ENCODE measurements at regions not wholly inside any gene's neighbourhood (a gene's known extent, or its start where the extent isn't known, plus 50 kb on each side); places are given as distances from the start of the nearest gene placed in this dataset.
"Not testable (repeated sequence)": the region's sequence is repeated elsewhere in the genome, so short reads cannot be mapped to it uniquely, and the experiment has no call there.

DNA sequence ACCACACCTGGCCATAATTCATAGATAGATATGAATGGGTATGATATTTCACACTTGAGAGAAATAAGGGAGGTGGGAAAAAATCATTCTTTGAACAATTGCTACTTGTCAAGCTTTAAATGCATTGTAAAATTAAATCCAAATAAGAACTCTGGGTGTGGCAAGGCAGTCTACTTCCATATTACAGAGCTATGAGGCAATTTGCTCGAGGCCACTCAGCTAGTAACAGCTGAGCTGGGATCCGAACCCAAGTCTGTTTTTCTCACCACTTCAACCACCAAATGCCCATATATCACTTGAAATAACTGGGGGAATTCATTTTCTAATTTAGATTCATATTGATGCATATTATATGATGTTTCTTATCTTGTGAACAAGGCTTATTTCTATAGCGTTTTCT, 482.2 kb upstream of the ADAMTS9 start:
- DNase-seq, result no peak

DNA sequence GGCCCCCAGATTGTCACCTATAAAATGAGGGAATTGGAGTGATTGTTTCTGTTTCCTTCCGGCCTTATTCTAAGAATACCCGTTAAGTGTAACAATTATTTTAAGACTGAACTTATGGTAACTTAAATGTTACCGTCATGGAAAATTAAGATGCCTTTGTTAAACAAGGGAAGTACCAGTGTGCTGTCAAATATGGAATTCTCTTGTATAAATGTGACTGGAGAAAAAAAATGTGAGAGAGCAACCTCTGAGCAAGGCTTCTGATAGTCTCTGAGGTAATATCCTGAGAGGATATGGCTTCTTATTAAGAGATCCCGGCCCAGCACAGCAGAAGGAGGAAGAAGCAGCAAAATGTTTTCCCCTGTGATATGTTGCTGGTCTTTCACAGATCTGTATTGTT, 480.7 kb upstream of the ADAMTS9 start:
- no peak for DNase-seq

DNA sequence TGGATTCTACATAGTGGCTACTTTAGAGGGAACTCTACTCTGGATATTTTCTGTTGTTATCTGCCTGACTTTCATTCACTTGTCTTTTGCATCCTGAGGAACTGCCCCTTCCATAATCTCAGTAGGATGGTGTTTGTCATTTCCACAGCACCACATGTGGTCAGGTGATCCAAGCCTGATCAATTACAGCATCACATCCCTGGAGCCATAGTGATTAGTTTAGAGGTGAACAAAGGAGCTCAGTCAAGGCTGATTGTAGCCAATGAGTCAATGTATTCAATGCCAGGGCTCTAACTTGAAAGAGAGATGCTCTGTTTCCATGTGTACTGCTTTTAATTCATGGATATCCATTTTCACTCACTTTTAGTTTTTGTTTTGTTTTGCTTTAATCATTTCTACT, 478.7 kb upstream of the ADAMTS9 start:
- DNase-seq, result no peak

DNA sequence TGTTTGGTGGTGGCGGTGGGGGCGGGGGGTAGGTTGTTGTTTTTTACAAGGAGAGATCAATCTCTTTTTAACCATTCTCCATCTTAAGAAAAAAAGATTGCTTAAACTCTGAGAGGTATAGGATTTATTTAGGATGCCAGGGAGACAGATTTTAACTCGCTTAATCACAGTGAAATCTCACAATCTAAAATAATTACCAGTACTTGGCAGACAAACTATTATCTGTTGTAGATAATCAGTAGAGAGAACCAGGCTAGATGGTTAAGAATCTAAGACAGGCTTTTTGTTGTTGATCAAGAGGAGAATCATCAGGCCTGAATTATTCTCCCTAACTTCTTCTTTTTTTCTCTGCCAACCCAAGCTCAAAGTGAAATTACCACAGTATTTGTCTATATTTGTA, 470.2 kb upstream of the ADAMTS9 start:
- DNase-seq, result no peak

DNA sequence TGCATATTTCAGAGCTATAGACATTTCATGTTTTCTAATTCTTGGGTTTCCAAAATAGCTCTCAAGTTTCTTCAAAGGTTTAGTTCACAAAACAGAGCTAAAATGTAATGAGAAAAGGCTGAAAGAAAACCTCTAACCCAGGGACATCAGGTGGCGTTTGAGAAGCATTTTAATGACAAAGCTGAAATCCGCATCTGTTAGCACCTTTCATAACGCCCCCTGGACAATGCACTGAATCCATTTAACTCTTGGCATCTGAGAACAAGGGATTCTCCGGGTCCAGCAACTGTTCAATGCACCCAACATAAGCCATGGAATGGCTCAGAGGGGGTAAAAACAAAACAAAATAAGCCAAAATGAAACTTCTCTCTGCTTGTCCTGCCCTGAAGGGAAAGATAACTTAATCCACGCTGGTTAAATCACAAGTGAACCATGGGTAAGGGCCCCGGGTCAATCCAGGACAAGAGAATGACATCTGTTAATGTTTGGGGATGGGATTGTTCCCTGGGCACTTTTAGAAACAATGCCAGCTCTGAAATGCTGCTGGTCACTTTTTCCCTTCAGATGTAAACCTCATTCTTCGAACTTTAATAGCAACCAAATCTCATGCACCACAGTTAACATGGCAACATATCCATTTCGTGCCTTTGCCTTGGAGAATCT, 466.2 kb upstream of the ADAMTS9 start:
- no peak for DNase-seq

DNA sequence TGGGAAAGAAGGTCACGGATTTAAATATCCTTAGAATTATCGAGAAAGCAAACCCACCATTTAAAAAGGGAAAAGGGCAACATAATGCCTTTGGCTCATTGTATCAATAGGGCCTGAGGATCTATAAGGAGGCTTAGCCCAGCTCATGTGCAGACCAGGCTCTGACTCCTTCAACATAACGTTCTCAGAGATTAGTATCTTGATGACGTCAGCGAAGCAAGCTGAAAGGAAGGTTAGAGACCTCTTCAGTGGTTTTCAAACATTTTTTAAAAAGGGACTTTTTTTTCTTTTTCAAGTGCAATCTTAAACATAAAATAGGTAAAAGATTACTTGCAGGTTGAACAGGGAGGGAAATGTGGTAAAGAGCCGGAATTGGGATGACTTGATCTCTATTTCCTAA, 463.9 kb upstream of the ADAMTS9 start:
- no peak for DNase-seq

DNA sequence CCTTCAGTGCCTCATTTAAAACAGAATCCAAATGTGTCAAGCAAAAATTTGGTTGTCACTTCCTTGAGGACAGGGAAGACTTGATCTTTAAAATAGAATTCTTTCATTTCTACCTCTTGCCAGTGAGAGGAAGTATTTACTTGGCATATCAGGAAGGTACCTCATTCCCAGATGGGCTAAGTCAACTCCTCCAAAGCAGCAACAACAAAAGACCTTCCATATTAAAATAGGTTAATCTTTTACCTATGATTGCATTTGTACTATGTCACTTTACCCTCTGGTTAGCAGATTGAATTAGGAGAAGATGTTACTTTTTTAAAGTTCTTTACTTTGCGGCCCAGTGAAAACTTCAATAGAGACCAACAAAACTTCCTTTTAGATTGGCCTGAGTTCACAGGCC, 462.1 kb upstream of the ADAMTS9 start:
- DNase-seq, result no peak

DNA sequence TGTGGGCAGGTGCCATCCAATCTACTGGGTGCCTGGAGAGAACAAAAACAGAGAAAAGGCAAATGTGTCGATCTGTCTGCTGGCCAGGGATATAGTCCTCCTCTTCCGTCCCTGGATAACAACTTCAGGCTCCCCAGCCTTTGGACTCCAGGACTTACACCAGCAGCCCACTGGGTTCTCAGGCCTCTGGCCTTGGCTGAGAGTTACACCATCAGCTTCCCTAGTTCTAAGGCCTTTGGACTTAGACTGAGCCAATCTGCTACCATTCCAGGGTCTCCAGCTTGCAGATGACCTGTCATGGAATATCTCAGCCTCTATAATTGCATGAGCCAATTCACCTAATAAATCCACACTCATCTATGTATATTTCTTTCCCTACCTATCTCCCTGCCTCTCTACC, 460.9 kb upstream of the ADAMTS9 start:
- DNase-seq, result no peak

DNA sequence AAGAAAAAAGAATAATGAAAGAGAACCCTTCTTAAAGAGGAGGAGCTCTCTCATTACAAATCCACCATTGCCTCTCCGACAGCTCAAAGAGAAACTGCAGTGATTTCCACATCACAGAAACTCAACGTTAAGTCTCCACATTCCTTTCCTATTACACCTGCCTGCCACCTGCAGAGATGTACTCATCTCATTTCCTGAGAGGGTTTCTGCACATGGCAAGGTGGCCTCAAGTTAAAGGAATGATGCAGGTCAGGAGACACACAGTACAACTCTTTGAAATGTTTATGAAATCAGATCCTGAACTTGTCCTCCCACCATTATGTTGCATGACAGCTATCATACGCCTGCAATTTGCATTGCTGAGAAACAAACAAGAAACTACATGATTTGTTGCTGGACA, 458.4 kb upstream of the ADAMTS9 start:
- DNase-seq, result no peak

DNA sequence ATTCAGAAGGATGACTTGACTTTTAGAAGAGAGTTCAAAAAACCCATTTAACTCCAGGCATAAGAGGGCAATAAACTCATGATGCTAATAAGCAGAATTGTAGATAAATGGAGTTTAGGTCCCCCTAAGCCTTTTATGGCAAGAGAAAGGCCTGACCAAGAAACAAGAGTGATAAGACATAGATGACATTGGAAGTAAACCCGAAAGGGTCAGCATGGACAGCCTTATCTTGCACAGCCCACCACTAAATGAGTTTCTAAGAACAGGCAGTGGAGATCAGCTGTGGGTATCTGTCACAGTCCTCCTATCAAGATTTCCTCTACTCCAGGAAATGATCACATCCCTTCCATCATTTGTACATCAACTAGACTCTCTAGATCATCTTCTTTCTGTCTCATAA, 457.9 kb upstream of the ADAMTS9 start:
- no peak for DNase-seq

DNA sequence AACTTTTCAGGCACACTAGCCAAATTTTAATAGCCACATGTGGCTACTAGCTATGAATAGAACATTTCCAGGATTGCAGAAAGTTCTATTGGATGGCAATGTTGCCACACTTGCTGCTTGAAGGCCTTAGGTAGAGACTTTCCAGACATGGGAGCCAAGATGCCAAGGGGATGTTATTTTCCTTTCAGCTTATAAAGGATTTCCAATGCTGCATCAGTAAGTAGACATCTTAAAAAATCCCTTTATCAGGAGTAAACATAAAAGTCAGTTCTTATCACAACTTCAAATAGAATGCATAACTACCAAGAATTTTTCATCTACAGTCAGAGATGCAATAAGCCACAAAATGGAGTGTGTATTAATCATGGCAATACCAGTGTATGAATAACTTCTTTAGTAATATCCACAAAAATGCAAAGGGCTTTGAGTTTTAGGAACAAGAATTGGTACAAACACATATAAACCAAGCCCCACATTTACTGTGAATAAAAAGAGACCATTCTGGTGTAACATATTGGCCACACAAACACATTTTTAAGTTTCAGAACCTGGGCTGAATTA, 457.1 kb upstream of the ADAMTS9 start:
- DNase-seq, result no peak

DNA sequence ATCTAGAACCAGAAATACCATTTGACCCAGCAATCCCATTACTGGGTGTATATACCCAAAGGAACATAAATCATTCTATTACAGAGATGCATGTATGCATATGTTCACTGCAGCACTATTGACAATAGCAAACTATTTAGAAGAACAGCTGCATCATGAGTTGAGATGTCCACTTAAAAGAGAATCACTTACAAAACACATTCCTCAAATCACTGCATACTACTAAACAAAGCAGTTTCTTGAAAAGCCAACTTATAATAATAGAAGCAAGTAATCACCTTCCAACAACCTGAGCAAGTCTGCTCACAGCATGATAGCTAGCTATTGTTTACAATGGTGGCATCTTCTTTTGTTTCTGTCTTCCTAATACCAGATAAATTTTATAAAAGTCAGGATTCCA, 454.7 kb upstream of the ADAMTS9 start:
- DNase-seq, result no peak

DNA sequence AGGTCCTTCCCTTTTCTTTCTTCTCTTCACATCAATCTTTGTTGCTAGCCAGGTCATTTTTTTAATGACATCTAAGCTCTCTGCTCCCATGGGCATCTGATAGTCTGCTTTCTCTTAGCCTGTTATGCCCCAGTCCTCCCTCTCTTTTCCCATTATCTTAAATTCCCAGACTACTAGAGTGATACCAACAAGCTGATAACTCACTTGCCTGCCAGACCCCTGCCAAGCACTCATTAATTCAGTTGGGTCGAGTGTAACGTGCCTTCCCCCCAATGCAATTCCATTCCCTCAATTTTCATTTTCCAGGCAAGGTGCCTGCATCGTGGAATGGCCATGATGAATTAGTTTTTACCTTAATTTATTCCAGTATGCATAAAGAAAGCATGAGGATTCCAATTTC, 450.8 kb upstream of the ADAMTS9 start:
- no peak for DNase-seq

DNA sequence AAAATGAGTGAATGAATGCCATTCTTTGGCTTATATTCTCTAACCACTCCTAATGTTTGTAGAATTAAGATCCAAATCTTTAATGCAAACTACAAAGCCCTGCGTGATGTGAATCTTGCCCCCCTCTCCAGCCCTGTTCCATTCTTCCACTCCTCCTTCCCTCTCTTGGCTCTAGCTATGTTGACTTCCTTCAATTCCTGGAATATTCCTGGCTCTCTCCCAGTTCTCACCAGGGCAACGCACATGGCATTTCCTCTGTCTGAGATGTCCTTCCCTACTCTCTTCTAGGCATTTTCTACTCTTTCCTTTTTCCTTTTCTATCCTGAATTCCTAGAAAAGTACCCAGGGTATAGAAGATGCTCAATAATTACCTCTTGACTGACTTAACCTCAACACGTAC, 446.0 kb upstream of the ADAMTS9 start:
- DNase-seq, result not testable (repeated sequence)

DNA sequence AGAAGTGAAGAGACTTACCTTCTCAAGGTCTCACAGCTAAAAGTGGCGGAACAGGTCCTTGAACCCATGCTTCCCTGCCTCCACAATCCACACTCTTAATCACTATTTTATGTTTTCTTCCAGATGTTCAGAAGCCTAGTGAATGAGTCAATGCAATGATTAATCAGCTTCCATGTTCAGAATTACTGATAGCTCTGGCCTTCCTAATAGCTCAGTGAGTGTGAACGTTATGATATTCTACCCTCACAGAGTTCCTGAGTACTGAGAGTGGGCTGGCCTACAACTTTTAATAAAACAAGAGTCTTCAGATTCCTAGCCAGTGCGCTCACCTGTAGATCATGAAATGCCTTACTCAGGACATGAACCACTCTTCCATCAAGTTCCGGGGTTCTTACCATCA, 443.0 kb upstream of the ADAMTS9 start:
- DNase-seq, result no peak

DNA sequence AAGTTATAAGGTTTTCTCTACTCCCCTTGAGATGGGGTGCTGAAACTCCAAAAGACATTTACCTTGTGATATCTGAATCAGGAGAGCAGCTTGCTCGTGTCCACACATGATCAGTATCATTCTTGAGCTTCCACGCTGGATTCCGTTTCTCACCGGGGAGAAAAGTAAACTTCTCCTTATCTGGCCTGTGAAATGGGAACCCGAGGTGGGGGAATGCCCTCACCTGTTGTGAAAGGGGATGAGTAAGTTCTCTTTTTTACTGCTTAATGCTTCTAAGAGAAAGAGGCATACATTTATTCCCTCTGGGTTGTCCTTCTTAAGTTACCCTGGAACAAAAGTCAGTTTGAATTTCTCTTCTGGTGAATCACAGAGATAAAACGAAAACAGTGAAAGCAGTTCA, 440.5 kb upstream of the ADAMTS9 start:
- no peak for DNase-seq

DNA sequence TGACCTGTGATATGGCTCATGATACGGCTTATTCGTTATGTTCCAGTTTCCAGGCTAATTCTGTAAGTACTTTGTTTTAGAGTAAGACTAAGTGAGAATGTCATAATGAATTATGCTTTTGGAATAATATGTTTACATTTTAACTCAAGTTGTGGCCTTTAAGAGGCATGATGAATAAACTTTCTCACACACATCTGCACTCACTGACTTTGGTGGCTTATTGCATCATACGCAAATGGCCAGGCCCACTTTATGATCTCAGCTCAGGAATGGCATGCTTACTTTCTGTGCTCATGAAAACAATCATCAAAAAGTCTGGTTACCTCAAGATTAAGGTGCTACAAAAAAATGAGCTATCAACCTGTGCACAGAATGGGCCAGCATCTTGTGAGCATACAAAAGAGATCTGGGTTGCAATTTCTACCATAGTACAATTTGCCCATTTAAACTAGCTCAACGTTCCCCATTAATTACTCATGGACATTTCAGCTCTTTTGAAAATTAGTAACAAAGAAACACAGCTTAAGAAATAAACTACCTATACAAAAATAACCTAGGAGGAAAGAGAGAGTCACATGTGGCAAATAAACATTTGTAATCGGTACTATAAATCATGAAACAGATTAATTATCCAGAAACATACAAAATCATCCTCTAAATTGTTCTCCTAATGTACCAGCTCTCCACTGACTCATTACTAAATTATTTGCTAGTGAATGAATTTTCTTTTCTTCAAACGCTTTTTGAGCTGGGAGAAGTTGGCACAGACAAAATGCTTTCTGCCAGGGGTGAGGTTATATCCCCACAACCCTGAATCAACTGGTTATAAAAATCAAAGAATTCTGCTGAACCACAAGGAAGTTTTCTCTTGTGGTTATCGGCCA, 439.0 kb upstream of the ADAMTS9 start:
- no peak for DNase-seq

DNA sequence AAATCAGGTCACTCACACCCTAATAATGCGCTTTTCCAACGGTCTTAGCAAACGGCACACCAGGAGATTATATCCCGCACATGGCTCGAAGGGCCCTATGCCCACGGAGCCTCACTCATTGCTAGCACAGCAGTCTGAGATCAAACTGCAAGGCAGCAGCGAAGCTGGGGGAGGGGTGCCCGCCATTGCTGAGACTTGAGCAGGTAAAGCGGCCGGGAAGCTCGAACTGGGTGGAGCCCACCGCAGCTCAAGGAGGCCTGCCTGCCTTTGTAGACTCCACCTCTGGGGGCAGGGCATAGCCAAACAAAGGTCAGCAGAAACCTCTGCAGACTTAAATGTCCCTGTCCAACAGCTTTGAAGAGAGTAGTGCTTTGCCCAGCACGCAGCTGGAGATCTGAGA, 432.4 kb upstream of the ADAMTS9 start:
- not testable (repeated sequence) for DNase-seq

DNA sequence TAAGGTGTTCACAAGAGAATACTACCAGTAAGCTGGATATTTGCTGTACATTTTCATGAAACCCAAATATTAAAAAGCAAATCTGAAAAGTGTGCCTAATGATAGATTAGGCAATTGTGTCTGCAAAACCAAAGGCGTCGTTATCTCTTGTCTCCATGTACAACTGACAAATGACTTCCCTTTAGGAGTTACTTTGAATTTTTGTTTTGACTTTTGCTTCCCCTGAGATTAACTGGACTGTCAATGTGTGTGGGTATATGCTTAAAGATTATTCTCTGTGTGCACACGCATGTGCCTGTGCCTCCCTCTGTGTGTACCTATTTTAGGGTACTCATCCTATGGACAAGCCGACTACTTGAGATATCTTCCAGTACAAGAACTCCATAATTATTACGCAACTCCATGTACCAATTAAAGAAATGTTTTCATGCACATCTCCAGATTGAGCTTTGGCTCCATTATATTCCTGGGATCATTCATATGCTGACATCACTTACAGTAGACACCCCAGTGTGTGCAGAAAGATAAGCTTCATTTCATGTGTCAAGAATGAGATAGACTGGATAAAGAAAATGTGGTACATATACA, 431.2 kb upstream of the ADAMTS9 start:
- DNase-seq, result no peak

DNA sequence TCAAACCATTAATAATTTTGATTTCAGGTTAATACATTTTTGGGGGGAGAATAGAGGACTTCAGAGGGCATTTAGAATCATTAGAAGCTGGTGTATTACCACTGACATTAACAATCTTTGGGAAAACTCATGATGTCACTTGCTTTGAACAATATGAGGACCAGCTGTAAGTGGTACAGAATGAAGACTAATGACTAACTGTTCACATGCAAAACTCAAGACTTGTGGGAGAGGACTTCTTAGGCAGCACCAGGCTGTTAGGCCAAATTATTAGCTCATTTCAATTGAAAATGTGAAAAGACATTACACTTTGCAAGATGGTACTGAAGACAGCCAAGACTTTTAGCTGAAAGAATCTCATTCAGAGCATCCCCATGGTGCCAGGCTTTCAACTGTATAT, 426.2 kb upstream of the ADAMTS9 start:
- DNase-seq, result no peak

DNA sequence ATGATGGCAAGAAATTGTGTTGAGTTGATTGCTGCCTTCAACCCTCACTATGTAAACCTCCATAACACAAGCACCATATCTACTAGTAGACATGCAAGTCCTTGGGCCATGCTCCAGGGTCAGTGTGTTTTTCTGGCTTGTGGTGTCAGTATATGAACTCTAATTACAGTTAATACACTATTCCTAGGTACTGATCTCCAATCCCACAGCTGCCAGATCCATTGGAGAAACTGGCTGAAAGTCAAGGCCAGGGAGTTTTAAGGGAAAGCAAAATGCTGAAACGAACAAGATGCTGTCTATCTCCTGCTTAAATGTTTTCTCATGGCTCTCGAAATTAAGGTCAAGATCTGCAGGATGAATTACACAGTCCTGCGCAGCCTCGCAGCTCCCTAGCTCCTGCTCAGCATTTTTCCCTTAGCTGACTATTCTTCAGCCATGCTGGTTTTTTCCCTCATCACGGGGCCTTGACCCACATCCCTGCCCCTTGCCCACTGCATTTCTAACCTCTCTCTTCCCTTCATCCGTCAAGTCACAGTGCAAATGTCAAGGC, 425.0 kb upstream of the ADAMTS9 start:
- DNase-seq, result no peak

DNA sequence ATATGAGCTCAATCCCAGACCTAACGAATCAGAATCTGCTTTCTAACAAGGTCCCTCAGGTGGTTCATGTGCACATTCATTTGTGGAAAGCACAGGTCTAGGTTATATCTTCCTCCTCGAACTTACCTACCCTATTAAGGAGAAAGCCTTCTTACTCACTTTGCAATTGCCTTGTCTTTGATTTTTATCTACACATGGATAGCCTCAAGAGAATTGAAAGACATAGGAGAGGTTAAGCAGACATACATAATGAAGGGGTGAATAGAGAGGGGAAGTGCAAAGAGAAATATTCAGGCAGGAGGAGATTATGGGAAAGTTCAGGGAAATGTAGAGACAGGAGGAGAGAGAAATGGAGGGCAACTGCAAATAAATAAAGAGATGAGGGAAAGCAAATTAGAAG, 422.9 kb upstream of the ADAMTS9 start:
- DNase-seq, result no peak

DNA sequence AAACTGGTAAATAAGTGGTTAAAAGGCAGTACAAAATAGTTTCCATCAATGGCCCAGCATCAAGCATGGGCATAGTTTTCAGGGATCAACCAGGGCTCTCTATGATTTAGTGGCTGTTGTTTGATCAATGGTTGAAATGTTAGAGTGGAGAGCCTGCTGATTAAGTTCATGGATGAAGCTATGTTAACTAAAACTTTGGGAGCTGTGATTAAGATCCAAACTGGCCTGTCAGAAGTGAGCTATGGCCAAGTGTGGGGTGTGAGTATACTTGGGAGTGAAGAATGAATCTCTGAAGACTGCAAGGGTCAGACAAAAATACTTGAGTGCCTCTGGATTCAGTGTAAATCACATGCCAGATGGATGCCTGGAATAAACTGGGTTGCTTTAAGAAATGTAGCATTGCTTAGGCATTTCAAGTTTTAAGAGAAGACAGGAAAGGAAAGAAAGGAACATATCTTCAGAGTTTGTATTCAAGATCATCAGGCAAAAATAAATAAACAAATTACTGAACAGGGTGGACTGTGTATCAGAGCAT, 422.2 kb upstream of the ADAMTS9 start:
- no peak for DNase-seq

Data from OCI-M1 (cell line).